ENCODE measurements at regions not wholly inside any gene's neighbourhood (a gene's known extent, or its start where the extent isn't known, plus 50 kb on each side); places are given as distances from the start of the nearest gene placed in this dataset.

GRCh38 chr21:24486973-24487372 is 1120.3 kb downstream of the MRPL39 start:
- TF ChIP-seq CTCF (IDR thresholded peaks at IDR 0.05; ENCODE audit: low read depth, low read length) (no peak), EZH2phosphoT487 (IDR thresholded peaks at IDR 0.05; ENCODE audit: low read depth) (no peak)

Data from OCI-LY3 (cell line).